Sigmoid colon (tissue), 6 donors: ENCODE measurements at regions not wholly inside any gene's neighbourhood (a gene's known extent, or its start where the extent isn't known, plus 50 kb on each side); places are given as distances from the start of the nearest gene placed in this dataset.

Experiments used
- DNase-seq: peaks from one replicate; pipeline ENCODE4 v3.0.0-alpha.2; 2019
- H3K27ac ChIP-seq, 4 donors: fragments of 200-600 bp; sonication (generic); one replicate each; pipeline ENCODE4 v1.5.1; 2016 to 2019; ENCODE audit warnings: mild to moderate bottlenecking in 1 of 4
- H3K27me3 ChIP-seq, 3 donors: fragments of 200-600 bp; sonication (generic); one replicate each; pipeline ENCODE4 v1.5.1; 2019; ENCODE audit warnings: mild to moderate bottlenecking in 1 of 3
- H3K36me3 ChIP-seq, 4 donors: fragments of 200-600 bp; sonication (generic); one replicate each; pipeline ENCODE4 v1.5.1; 2016 to 2019
- H3K4me1 ChIP-seq, 4 donors: fragments of 200-600 bp; sonication (generic); one replicate each; pipeline ENCODE4 v1.5.1; 2017 to 2019
- H3K4me3 ChIP-seq, 4 donors: fragments of 200-600 bp; sonication (generic); one replicate each; pipeline ENCODE4 v1.5.1; 2017 to 2019; ENCODE audit warnings: mild to moderate bottlenecking in 2 of 4, moderate library complexity in 1 of 4
- H3K9me3 ChIP-seq, 4 donors: fragments of 200-600 bp in 3 of 4; sonication (generic) in 3 of 4; one replicate each; pipeline versions ENCODE4 v1.5.1 to v1.6.1; 2013 to 2019
- CTCF ChIP-seq, 4 experiments: fragments of 450-650 bp in 3 of 4; fragments of 200-600 bp in 1 of 4; IDR thresholded peaks; one replicate each; pipeline ENCODE4 v1.5.1; 2016 to 2019; ENCODE audit warnings: antibody characterized with exemption in 4 of 4, mild to moderate bottlenecking in 3 of 4, moderate library complexity in 2 of 4
- EP300 ChIP-seq, 4 donors: sonication (generic); formaldehyde crosslinking; IDR thresholded peaks; one replicate each; pipeline ENCODE4 v1.6.1; 2017; ENCODE audit warnings: antibody characterized with exemption in 4 of 4
- POLR2A ChIP-seq, 2 donors: fragments of 450-650 bp; IDR thresholded peaks; one replicate each; pipeline ENCODE4 v1.6.1; 2016; ENCODE audit warnings: antibody characterized with exemption in 2 of 2, mild to moderate bottlenecking in 2 of 2, moderate library complexity in 2 of 2
- POLR2AphosphoS5 ChIP-seq, 4 donors: sonication (generic); formaldehyde crosslinking; IDR thresholded peaks; one replicate each; pipeline ENCODE4 v1.6.1; 2017; ENCODE audit warnings: antibody characterized with exemption in 4 of 4
- WGBS, 2 donors: extraction: QIAGEN DNeasy Blood & Tissue Kit; methylation state at CpG; one replicate each; pipeline ENCODE4 v1.1.7; 2013; 5-methylcytosine and 5-hydroxymethylcytosine counted together
- intact Hi-C: fragments of 100-400 bp; cut with DNase I; formaldehyde crosslinking; loops from one replicate; pipeline ENCODE4 v1.15.1; 2023
- donor health status: healthy with polysubstance abuse.
- donor health status: healthy.

- no peaks in the 10 kb centered on the region for H3K4me1 ChIP-seq
- no peak for DNase-seq
- H3K27me3 ChIP-seq, result no peaks in the 10 kb centered on the region
- no peaks in the 10 kb centered on the region for H3K36me3 ChIP-seq
- TF ChIP-seq EP300 (IDR thresholded peaks at IDR 0.05) (no peak), CTCF (IDR thresholded peaks at IDR 0.05) (no peak), POLR2AphosphoS5 (IDR thresholded peaks at IDR 0.05) (no peak), POLR2A (IDR thresholded peaks at IDR 0.05) (no peak)
- H3K9me3 ChIP-seq, result no peaks in the 10 kb centered on the region
- no peak overlapping the region for H3K4me3 ChIP-seq
- no peak overlapping the region for H3K27ac ChIP-seq
- intact Hi-C loops, result no loop called here
Observed at GRCh38 chr7:79658304-79658703, 204.8 kb upstream of the MAGI2 start.

GRCh38 chr7:79653136-79653631 lies 199.7 kb upstream of the MAGI2 start:
- Histone ChIP-seq H3K4me3 (no peak overlapping the region), H3K27me3 (no peaks in the 10 kb centered on the region), H3K36me3 (no peaks in the 10 kb centered on the region), H3K4me1 (no peaks in the 10 kb centered on the region), H3K27ac (no peak overlapping the region), H3K9me3 (no peaks in the 10 kb centered on the region)
- DNase-seq, result no peak
- intact Hi-C loops, result no loop called here
- 81 to 90% methylated on average over 2 of the region's 2 CpGs for WGBS, 2 donors
- TF ChIP-seq EP300 (IDR thresholded peaks at IDR 0.05) (no peak), CTCF (IDR thresholded peaks at IDR 0.05) (no peak), POLR2A (IDR thresholded peaks at IDR 0.05) (no peak), POLR2AphosphoS5 (IDR thresholded peaks at IDR 0.05) (no peak)

GRCh38 chr7:79652619-79653018 lies 199.2 kb upstream of the MAGI2 start:
- no peak overlapping the region for H3K4me3 ChIP-seq
- H3K27ac ChIP-seq, result no peak overlapping the region
- H3K4me1 ChIP-seq, result no peaks in the 10 kb centered on the region
- no peaks in the 10 kb centered on the region for H3K36me3 ChIP-seq
- 43 to 61% methylated on average over 2 of the region's 2 CpGs for WGBS, 2 donors
- no peak for TF ChIP-seq CTCF (IDR thresholded peaks at IDR 0.05)
- TF ChIP-seq POLR2AphosphoS5 (IDR thresholded peaks at IDR 0.05), result no peak
- no peak for TF ChIP-seq EP300 (IDR thresholded peaks at IDR 0.05)
- TF ChIP-seq POLR2A (IDR thresholded peaks at IDR 0.05), result no peak
- DNase-seq, result no peak
- H3K9me3 ChIP-seq, result no peaks in the 10 kb centered on the region
- intact Hi-C loops, result no loop called here
- no peaks in the 10 kb centered on the region for H3K27me3 ChIP-seq

GRCh38 chr7:79647711-79648110 lies 194.2 kb upstream of the MAGI2 start:
- DNase-seq, result no peak
- H3K27me3 ChIP-seq, result no peaks in the 10 kb centered on the region
- intact Hi-C loops, result no loop called here
- TF ChIP-seq POLR2AphosphoS5 (IDR thresholded peaks at IDR 0.05), result no peak
- TF ChIP-seq POLR2A (IDR thresholded peaks at IDR 0.05), result no peak
- TF ChIP-seq CTCF (IDR thresholded peaks at IDR 0.05), result no peak
- TF ChIP-seq EP300 (IDR thresholded peaks at IDR 0.05), result no peak
- H3K4me1 ChIP-seq, result no peaks in the 10 kb centered on the region
- 93% methylated on average over 8 of the region's 8 CpGs for WGBS, 2 donors
- H3K27ac ChIP-seq, result no peak overlapping the region
- no peaks in the 10 kb centered on the region for H3K9me3 ChIP-seq
- no peaks in the 10 kb centered on the region for H3K36me3 ChIP-seq
- no peak overlapping the region for H3K4me3 ChIP-seq

- Histone ChIP-seq H3K27me3 (no peaks in the 10 kb centered on the region), H3K4me3 (no peak overlapping the region), H3K36me3 (no peaks in the 10 kb centered on the region), H3K27ac (no peak overlapping the region), H3K4me1 (no peaks in the 10 kb centered on the region), H3K9me3 (no peaks in the 10 kb centered on the region)
- intact Hi-C loops, result no loop called here
- 88% methylated on average over 4 of the region's 4 CpGs for WGBS, 2 donors
- no peak for TF ChIP-seq POLR2A (IDR thresholded peaks at IDR 0.05)
- TF ChIP-seq POLR2AphosphoS5 (IDR thresholded peaks at IDR 0.05), result no peak
- no peak for TF ChIP-seq CTCF (IDR thresholded peaks at IDR 0.05)
- TF ChIP-seq EP300 (IDR thresholded peaks at IDR 0.05), result no peak
- no peak for DNase-seq
Observed at GRCh38 chr7:79646278-79646677, 192.8 kb upstream of the MAGI2 start.
